Astrocyte of the spinal cord (primary cell): ENCODE measurements at regions not wholly inside any gene's neighbourhood (a gene's known extent, or its start where the extent isn't known, plus 50 kb on each side); places are given as distances from the start of the nearest gene placed in this dataset.

Experiments
- DNase-seq: peaks from one replicate; pipeline ENCODE4 v3.0.0; 2011; ENCODE audit warnings: low read depth, low spot score
- H3K4me3 ChIP-seq: 2 replicates; pipeline ENCODE4 v1.5.1; 2011; ENCODE audit warnings: low read depth, mild to moderate bottlenecking, low read length, moderate library complexity
- CTCF ChIP-seq: IDR thresholded peaks from 2 replicates; pipeline ENCODE4 v1.5.1; 2012; ENCODE audit warnings: low read depth, mild to moderate bottlenecking, low read length, inconsistent platforms
- in situ Hi-C: cut with HindIII; loops from 2 replicates; pipeline ENCODE4 v1.10.0; 2017; ENCODE audit warnings: low sequenced_read_pairs

DNA sequence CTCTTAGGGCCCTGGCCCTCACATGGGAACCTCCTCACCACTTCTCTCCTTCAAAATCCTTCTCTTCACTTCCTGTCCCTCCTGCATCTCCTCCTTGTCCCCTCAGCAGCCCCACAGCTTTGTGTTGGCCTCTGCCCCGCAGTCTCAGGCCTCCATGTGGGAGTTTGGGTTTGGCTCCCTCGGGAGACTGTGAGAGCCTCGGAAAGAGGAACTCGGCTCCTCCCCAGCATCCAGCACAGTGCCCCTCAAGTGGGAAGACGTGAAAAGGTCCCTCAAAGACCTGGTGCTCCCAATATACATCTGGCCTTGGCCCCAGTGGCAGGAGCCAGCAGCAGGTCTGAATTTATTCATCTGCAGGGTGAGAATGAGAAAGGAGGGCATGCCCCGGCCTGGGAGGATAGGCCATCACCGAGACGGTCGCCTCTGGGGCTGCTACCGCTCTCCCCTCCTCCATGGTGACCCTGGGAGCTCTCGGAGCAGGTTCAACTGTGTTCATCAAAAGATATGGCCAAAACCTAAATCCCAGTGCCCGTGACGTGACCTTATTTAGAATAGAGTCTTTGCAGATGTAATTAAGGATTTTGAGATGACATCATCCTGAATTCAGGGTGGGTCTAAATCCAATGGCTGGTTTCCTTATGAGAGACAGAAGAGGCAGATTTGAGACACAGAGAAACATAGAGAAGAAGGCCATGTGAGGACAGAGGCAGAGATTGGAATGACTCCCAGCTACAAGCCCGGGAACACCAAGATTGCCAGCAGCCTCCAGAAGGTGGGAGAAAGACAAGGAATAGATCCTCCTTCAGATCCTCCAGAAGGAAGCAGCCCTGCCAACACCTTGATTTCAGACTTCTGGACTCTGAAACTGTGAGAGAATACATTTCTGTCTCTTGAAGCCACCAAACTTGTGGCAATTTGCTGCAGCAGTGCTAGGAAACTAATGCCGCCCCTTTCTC is 135.1 kb downstream of the MRM1 start:
- H3K4me3 ChIP-seq: no peak overlapping the region
- in situ Hi-C loops: no loop called here
- no peak for DNase-seq
- no peak for TF ChIP-seq CTCF

- no peak overlapping the region for H3K4me3 ChIP-seq
- TF ChIP-seq CTCF: no peak
- in situ Hi-C loops: no loop called here
- DNase-seq: no peak
Measured at GRCh38 chr17:36739208-36739607, 137.8 kb downstream of the MRM1 start.

GRCh38 chr17:36740157-36740556 is 138.8 kb downstream of the MRM1 start:
- no peak for DNase-seq
- in situ Hi-C loops: no loop called here
- H3K4me3 ChIP-seq: no peak overlapping the region
- no peak for TF ChIP-seq CTCF

DNA sequence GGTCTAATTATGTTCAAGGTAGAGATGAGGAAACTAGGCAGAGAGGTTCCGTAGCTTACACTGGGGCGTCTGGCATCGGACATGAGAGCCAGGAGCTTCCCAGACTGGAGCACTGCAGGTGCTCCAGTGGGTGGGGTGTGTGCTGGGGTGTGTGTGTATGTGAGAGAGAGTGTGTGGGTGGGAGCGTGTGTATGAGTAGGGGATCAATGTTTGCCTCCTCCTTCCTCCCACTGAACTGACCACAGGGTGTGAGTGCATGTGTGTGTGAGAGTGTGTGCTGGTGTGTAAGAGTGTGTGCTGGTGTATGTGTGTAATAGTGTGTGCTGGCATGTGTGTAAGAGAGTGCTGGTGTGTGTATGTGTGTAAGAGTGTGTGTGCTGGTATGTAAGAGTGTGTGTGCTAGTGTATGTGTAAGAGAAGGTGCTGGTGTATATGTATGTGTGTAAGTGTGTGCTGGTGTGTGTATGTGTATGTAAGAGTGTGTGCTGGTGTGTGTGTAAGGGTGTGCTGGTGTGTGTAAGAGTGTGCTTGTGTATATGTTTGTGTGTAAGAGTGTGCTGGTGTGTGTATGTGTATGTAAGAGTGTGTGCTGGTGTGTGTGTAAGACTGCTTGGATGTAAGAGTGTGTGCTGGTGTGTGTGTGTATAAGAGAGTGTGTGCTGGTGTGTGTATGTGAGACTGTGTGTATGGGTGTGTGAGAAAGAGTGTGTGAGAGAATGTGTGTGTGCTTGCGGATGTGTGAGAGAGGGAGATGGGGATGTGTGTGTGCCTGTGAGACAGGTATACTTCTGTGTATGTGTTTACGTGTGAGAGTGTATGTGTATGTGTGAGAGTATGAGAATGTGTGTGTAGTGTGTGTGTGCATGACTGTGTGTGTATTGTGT is 139.9 kb downstream of the MRM1 start:
- no peak for DNase-seq
- no peak overlapping the region for H3K4me3 ChIP-seq
- no peak for TF ChIP-seq CTCF
- in situ Hi-C loops: no loop called here

DNA sequence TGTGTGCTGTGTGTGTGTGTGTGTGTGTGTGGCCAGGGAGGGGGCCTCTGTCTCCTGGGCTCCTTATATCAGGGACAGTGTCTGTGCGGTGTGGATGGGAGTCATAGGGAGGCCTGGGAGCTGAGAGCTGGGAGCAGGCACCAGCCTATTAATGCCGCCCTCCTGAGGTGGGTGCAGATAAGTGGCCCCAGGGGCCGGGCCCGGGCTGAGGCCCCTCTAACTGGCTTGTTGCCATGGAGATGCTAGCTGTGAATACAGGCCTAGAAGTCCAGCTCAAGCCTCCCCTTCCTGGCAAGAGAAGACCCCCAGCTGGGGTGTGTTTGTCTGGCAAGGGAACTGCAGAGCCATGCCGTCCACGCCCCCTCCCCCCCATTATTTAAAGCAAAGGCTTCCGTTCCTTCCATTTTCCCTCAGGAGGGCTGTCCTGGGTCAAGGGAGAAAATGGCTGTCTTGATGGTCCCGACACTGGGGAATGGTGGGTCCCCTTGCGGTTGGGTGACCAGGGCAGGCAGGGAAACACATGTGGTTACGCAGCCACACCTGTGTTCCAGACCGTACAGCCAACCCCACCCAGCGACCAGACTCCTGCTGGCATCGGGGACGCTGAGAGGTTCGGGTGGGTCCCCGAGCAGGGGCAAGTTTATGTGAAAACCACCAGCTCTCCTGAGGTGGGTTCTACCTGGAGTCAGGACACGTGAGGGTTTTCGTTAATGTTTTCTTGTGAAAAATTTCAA is 141.1 kb downstream of the MRM1 start:
- no peak overlapping the region for H3K4me3 ChIP-seq
- no peak for TF ChIP-seq CTCF
- no peak for DNase-seq
- in situ Hi-C loops: no loop called here

GRCh38 chr17:36743130-36743529 is 141.7 kb downstream of the MRM1 start:
- no peak overlapping the region for H3K4me3 ChIP-seq
- in situ Hi-C loops: no loop called here
- no peak for DNase-seq
- no peak for TF ChIP-seq CTCF
